ES-I3 (cell line): ENCODE measurements at regions not wholly inside any gene's neighbourhood (a gene's known extent, or its start where the extent isn't known, plus 50 kb on each side); places are given as distances from the start of the nearest gene placed in this dataset.

Source experiments
- H3K36me3 ChIP-seq: 2 replicates; pipeline ENCODE4 v1.6.1; 2013; ENCODE audit warnings: mild to moderate bottlenecking, low read length, control low read depth, moderate library complexity; ENCODE audit not compliant: insufficient read depth
- H3K4me1 ChIP-seq: 2 replicates; pipeline ENCODE4 v1.6.1; 2013; ENCODE audit warnings: mild to moderate bottlenecking, control low read depth, low read length; ENCODE audit not compliant: insufficient read depth
- H3K9ac ChIP-seq: 2 replicates; pipeline ENCODE4 v1.6.1; 2013; ENCODE audit warnings: low read depth, mild to moderate bottlenecking, low read length, moderate library complexity
- H3K9me3 ChIP-seq: 2 replicates; pipeline ENCODE4 v1.6.1; 2013; ENCODE audit warnings: mild to moderate bottlenecking, low read length, moderate library complexity; ENCODE audit not compliant: control insufficient read depth, insufficient read depth

DNA sequence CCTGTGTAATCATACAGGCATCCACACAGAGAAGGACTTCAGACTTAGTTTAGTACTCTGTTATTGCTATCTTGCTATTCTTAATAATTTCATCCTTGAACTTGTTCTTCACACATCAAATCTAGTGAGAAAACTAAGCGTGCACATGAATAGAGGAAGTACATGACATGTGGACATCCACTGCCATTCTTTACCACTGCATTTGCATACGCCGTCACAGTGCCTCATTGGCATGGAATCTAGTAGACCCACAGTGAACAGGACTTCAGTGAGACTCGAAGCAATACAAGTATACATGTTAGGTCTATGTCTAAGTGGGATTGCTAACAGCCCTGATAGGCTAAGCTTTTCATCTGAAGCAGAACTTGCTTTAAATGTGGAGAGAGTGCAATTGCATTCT, 592.1 kb downstream of the TLE4 start:
- Histone ChIP-seq H3K36me3 (no peaks in the 10 kb centered on the region), H3K9me3 (no peaks in the 10 kb centered on the region), H3K4me1 (no peaks in the 10 kb centered on the region), H3K9ac (no peak overlapping the region)

DNA sequence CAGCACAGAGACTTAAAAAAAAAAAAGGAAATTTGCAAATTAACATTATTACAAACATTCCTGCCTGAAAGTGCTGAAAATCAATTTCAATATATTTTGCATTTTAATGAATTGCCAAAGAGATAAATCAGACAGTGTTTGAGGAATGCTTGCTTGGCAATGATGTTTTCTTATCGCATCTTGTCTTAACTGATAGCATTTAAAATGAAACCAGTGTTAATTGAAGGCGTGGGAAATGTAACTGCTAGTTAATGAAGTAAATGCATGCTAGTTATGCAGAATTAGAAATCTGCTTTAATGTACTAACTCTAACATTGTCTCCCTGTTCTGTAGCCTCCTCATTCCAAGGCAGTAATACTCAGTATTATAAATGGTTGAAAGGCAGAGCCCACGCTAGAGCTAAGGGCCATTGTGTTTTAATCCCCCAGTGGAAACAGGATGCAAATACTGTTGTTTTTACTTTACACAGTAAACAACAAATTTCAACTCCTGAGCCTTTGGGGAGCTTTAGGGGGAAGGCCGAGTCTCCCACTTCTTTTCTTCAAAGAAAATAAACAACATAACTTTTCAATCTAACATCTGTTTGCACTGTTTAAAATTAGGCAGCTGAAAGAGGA, 586.9 kb downstream of the TLE4 start:
- Histone ChIP-seq H3K9ac (no peak overlapping the region), H3K9me3 (peaks cover 2% of the 10 kb centered on the region; the same call in 1 of the 2 replicates), H3K4me1 (0 out of 2 replicates have a peak, but pooled peaks cover 9% of the 10 kb centered on the region), H3K36me3 (no peaks in the 10 kb centered on the region)

- H3K9me3 ChIP-seq = peaks cover 5% of the 10 kb centered on the region; the same call in 1 of the 2 replicates
- no peaks in the 10 kb centered on the region for H3K36me3 ChIP-seq
- 0 out of 2 replicates have a peak, but pooled peaks cover 9% of the 10 kb centered on the region for H3K4me1 ChIP-seq
- no peak overlapping the region for H3K9ac ChIP-seq
These were observed 586.4 kb downstream of the TLE4 start for GRCh38 chr9:80158131-80158530.

GRCh38 chr9:80157561-80157983, 585.8 kb downstream of the TLE4 start:
- Histone ChIP-seq H3K36me3 (no peaks in the 10 kb centered on the region), H3K9ac (no peak overlapping the region), H3K4me1 (0 out of 2 replicates have a peak, but pooled peaks cover 9% of the 10 kb centered on the region), H3K9me3 (peaks cover 5% of the 10 kb centered on the region; the same call in 1 of the 2 replicates)

GRCh38 chr9:80156756-80157472, 585.1 kb downstream of the TLE4 start:
- no peaks in the 10 kb centered on the region for H3K36me3 ChIP-seq
- H3K9ac ChIP-seq = no peak overlapping the region
- peaks cover 5% of the 10 kb centered on the region; the same call in 1 of the 2 replicates for H3K9me3 ChIP-seq

DNA sequence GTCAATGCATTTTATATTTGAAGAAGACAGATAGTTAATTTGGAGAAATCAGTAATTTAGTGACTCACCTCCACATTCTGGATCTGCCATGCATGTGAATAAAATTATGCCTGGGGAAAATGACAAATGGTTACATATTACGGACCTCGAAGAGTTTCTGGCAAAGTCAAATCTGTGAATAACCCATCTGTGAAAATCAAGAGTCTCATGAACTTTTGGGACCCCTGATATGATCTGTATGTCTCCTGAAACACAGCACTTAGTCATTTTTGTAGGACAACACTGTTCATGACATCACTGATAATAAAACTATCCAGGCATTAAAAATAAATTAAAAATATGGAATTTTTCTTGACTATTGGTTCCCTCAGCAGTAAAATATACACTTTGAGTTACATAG, 584.5 kb downstream of the TLE4 start:
- no peaks in the 10 kb centered on the region for H3K36me3 ChIP-seq
- H3K9ac ChIP-seq = no peak overlapping the region
- 0 out of 2 replicates have a peak, but pooled peaks cover 9% of the 10 kb centered on the region for H3K4me1 ChIP-seq
- H3K9me3 ChIP-seq = peaks cover 5% of the 10 kb centered on the region; the same call in 1 of the 2 replicates

More at GRCh38 chr9:80156756-80157472, 585.1 kb downstream of the TLE4 start:
- 0 out of 2 replicates have a peak, but pooled peaks cover 9% of the 10 kb centered on the region for H3K4me1 ChIP-seq

DNA sequence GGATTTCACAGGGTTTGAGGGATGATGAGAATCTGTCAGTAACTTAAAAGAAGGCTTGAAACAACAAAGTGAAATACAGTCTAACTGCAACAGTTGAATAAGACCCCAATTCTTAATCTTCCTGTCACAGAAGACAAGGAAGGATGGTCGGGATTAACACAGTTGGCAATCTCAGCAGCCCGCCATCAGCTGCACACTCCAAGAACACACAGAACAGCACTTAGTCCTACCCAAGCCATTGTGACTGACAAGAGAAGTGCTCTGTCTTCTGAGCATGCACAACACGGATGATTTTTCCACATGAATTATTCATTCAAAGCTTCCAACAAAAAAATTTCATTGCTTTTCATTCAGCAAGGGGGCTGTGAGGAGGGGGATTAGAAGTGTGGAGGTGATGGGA, 576.1 kb downstream of the TLE4 start:
- Histone ChIP-seq H3K36me3 (no peaks in the 10 kb centered on the region), H3K9ac (no peak overlapping the region), H3K4me1 (peaks cover 5% of the 10 kb centered on the region; the same call in 1 of the 2 replicates), H3K9me3 (no peaks in the 10 kb centered on the region; the same call in 1 of the 2 replicates)

GRCh38 chr9:80146466-80146865, 574.7 kb downstream of the TLE4 start:
- H3K36me3 ChIP-seq = no peaks in the 10 kb centered on the region
- no peaks in the 10 kb centered on the region; the same call in 1 of the 2 replicates for H3K9me3 ChIP-seq
- no peak overlapping the region for H3K9ac ChIP-seq
- peaks cover 5% of the 10 kb centered on the region; the same call in 1 of the 2 replicates for H3K4me1 ChIP-seq

- H3K9ac ChIP-seq = no peak overlapping the region
- H3K36me3 ChIP-seq = no peaks in the 10 kb centered on the region
- H3K4me1 ChIP-seq = peaks cover 5% of the 10 kb centered on the region; the same call in 1 of the 2 replicates
- no peaks in the 10 kb centered on the region; the same call in 1 of the 2 replicates for H3K9me3 ChIP-seq
These were observed 573.1 kb downstream of the TLE4 start for GRCh38 chr9:80144856-80145255.

- no peaks in the 10 kb centered on the region for H3K9me3 ChIP-seq
- H3K4me1 ChIP-seq = peaks cover 5% of the 10 kb centered on the region; the same call in 1 of the 2 replicates
- no peak overlapping the region for H3K9ac ChIP-seq
- no peaks in the 10 kb centered on the region for H3K36me3 ChIP-seq
These were observed 572.6 kb downstream of the TLE4 start for GRCh38 chr9:80144406-80144805.

DNA sequence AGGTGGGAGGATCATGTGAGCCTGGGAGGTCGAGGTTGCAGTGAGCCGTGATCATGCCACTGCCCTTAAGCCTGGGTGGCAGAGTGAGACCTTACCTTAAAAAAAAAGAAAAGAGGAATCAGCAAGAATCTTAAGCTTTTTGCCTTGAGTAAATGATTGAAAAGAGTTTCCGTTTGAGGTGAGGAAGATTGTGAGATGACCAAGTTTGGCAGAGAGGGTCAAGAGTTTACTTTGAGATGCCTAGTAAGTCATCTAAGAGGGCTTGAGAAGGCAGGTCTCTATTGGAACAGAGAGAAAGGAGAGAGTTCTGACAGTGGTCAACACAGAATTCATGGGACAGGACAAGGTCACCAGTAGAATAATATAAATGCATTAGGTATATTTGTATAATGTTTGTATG, 572.1 kb downstream of the TLE4 start:
- Histone ChIP-seq H3K9me3 (no peaks in the 10 kb centered on the region), H3K4me1 (peaks cover 5% of the 10 kb centered on the region; the same call in 1 of the 2 replicates), H3K36me3 (no peaks in the 10 kb centered on the region), H3K9ac (no peak overlapping the region)

GRCh38 chr9:80134487-80134886, 562.7 kb downstream of the TLE4 start:
- no peak overlapping the region for H3K9ac ChIP-seq
- no peaks in the 10 kb centered on the region for H3K9me3 ChIP-seq
- peaks cover 11% of the 10 kb centered on the region for H3K4me1 ChIP-seq
- H3K36me3 ChIP-seq = no peaks in the 10 kb centered on the region

DNA sequence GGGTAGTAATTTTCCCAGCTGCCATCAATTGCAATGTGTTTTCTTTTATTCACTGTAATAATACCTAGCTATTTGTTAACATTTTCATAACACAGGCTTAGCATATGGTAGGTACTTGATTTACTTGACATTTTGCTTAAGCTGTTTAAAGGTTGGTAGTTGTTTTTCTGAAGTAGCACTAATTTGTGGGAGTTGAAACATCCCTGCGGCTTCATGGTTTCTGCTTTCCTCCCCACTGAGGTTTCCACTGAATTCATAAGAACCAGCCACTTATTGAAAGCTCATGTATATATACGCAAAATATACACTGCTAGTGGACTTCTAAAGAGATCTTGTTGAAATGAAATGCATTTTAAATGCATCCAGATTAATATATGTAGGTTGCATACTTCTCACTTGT, 559.9 kb downstream of the TLE4 start:
- Histone ChIP-seq H3K9ac (no peak overlapping the region), H3K36me3 (no peaks in the 10 kb centered on the region), H3K4me1 (peaks cover 11% of the 10 kb centered on the region), H3K9me3 (no peaks in the 10 kb centered on the region)

- no peak overlapping the region for H3K9ac ChIP-seq
- no peaks in the 10 kb centered on the region for H3K36me3 ChIP-seq
- H3K9me3 ChIP-seq = no peaks in the 10 kb centered on the region
- no peaks in the 10 kb centered on the region for H3K4me1 ChIP-seq
These were observed 556.2 kb downstream of the TLE4 start for GRCh38 chr9:80127920-80128319.
